HG02981 (cell line): ENCODE measurements at regions not wholly inside any gene's neighbourhood (a gene's known extent, or its start where the extent isn't known, plus 50 kb on each side); places are given as distances from the start of the nearest gene placed in this dataset.
"Not testable (repeated sequence)": the region's sequence is repeated elsewhere in the genome, so short reads cannot be mapped to it uniquely, and the experiment has no call there.

Source experiments
- ATAC-seq: cut with Tn5 transposase; IDR thresholded peaks from one replicate; pipeline ENCODE4 v1.9.1; 2021; ENCODE audit warnings: mild to moderate bottlenecking, moderate library complexity; ENCODE audit not compliant: unreplicated experiment

DNA sequence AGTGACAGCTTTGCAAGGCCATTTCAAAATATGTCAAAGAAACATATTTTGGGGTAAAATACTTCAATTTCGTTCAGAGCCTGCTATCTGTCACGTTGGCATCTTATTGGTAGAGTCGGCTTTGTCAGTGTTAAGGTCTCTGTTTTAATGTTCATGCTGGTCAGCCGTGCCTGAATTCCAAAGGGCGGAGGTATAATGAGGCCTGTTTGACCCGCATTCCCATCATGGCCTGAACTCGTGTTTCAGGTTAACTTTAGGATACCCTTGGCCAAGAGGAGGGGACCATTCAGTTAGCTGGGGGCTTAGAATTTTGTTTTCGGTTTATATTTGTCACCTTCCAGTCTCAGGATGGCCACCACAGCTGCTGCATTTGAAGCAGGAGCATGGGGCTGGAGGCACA lies 236.4 kb downstream of the NFATC2 start:
- ATAC-seq, result no peak

DNA sequence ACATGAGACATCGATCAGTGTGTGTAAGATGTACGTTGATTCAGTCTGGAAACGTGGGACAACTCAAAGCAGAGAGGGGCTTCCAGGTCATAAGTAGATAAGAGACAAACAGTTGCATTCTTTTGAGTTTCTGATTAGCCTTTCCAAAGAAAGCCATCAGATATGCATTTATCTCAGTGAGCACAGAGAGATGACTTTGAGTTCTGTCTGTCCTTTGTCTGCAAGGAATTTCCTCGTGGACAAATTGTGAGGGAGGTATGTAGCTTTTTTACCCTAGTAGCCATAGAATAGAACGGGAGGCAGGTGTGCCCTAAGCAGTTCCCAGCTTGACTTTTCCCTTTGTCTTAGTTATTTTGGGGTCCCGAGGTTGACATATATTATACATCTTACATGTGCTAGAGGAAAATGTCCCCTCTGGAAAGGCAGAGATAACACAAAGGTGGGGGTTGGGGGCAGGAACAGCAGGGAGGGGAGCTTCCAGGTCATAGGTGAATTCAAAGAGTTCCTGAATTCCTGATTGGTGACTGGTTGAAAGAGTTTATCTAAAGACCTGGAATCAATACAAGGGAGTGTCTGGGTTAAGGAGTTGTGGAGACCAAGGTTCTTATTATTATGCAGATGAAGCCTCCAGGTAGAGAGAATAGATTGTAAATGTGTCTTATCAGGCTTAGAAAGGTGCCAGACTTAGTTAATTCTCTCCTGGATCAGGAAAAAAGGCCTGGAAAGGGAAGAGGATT lies 237.0 kb downstream of the NFATC2 start:
- no peak for ATAC-seq

DNA sequence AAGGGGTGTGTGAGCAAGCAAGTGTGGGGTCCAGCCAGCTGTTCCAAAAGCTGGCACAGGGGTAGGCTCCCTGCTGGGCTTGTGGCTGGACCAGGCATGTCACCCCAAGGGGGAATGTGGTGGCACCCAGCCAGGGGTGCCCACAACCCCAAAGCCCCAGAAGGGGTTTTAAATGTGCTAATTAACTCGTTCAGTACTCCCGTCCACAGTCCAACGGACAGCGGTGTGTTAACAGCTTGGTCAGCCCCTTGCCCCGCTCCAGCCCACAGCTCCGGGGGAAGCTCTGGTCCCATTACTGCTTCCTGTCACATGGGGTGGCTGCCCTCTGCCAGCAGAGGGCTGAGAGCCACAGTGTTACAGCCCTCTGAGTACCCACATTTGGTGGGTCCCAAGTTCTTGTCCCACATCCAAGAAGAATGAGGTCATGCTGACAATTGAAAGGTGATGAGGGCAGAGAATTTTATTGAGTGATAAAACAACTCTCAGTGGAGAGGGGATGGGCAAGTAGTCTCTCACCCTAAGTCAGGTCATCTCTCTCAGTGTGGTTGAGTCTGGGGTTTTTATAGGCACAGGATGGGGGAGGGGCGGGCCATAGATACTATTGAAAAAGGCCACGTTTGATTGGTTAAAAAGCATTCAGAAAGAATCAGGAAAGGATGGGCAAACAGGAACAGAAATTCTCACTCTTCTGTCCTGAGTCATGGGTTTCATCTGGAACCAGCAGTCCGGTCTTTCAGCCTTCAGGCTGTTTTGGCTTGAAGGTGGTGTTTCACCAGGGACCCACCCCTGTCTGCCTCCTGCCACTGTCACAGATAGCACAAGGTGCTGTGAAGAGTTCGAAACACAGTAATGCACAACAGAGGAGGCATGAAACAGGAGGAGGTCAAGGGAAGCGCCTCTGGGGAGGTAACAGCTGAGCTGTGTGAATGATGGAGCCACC lies 238.5 kb downstream of the NFATC2 start:
- no peak for ATAC-seq

DNA sequence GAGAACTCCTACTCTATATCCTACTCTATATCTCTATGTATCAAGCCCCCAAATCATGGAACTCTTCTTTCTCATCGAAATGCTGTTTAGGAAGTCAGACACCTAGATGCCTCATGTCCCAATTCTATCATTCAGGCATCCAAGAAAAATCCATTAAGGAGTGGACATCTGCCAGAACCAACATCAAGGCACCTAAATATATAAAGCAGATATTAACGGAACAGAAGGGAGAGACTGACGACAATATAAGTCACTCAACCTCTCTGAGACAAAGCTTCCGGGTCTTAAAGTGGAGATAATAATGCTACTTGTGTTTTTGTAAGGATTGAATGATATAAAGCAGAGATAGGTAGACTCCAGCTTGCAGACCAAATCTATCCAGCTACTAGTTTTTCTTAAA lies 241.5 kb downstream of the NFATC2 start:
- no peak for ATAC-seq

DNA sequence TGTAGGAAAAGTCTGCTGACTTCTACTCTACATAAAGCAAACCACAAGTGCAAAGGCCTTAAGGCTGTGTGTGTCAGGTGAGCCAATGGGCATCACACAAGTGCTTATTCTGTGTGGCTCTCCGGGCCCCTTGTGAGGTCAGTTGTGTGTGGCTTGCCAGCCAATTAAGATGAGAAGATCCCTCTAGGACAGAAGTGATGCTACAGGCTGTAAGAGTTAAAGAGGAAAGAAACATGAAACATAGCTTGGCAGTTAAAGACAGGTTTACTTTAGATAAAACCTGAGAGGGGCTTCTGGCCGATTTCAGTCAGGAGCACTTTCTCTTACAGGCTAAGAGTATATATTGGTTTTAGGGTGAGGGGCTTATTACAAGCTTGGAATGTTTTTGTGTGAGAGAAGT lies 242.4 kb downstream of the NFATC2 start:
- no peak for ATAC-seq

DNA sequence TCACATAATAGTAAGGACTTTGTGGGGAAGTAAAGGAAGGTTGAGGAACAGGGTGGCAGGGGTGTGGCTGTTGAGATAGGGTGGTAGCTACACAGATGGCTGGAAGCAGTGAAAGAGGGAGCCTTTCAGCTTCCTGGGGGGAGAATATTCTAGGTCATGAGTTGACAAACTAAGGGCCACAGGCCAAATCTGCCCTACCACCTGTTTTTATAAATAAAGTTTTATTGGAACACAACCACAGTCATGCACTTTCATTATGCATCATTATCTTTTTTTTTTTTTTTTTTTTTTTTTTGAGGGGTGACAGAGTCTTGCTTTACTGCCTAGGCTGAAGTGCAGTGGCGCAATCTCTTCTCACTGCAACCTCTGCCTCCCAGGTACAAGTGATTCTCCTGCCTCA lies 243.1 kb downstream of the NFATC2 start:
- no peak for ATAC-seq

DNA sequence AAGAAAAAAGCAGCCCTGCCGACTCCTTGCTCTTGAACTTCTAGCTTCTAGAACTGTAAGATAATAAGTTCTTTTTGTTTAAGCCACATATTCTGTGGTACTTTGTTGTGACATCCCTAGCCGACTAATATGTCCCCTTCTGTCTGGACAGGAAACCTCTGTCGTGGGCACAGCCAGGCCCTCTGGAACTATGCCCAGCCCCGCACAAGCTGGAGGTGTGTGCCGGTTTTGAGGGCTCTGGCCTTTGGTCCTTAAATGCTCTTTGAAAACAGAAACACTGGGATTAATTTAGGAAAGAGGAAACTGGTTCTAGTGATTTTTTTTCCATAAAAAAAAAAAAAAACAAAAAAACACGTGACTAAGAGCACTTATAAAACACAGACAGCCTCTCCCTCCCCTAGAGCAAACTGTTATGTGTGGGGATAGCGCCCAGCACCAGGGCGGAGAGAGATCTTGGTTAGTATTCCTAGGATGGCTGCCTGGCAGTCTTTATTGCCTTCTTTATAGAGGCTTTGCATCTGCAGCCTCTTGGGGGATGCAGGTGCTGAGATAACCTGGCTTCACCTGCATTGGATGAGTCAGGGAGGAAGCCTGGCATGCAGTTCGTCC lies 244.3 kb downstream of the NFATC2 start:
- ATAC-seq, result no peak

DNA sequence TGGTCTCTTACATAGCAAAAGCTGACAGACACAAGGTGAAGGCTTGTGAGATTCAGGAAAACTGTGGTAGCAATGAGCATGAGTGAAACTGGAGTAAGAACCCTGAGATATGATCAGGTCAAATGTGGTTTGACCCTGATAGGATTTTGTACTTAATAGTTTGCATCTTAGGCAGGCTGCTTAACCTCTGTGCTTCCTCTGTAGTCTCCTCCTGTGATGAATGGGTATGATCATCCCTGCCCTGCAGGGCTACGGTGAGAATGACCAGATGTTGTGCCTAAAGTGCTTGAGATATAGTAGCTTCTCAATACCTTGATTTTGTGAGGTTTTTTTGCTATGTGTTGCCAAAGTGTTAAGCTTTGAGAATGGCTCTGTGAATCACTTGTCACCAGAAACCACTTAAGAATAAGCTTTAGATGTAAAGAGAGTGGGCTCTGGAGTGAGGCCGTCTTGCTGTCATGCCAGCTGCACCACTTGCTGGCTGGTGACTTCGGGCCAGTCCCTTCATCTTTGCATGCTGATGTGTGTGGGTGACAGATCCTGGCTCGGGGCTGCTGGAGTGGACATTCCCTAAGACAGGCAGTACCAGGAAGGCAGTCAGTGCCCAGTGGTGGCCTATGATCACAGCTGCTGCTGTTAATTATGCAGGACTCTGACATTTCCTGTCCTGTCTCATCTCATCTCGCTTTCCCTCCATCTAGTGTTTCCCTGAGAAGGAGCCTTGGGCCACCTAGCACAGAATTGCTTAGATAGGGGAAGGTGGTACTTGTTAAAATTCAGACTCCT lies 254.7 kb downstream of the NFATC2 start:
- ATAC-seq, result no peak

DNA sequence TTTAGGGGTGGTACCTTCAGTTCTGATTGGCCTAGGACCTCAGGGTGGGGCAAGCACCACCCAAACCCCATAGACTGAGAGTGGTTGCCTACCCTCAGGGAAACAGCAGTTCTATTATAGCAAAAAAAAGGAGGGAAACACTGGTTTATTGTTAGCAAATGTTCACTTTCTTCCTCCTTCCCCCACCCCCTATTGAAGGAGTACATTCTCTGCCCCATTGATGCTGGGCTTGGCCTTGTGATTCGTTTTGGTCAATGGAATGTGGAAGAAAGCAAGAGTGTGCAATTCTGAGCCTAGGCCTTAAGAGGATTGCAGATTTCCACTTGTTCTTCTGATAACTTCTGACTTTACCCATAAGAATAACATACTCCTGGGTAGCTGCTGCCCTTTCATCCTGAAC lies 255.8 kb downstream of the NFATC2 start:
- ATAC-seq, result no peak

DNA sequence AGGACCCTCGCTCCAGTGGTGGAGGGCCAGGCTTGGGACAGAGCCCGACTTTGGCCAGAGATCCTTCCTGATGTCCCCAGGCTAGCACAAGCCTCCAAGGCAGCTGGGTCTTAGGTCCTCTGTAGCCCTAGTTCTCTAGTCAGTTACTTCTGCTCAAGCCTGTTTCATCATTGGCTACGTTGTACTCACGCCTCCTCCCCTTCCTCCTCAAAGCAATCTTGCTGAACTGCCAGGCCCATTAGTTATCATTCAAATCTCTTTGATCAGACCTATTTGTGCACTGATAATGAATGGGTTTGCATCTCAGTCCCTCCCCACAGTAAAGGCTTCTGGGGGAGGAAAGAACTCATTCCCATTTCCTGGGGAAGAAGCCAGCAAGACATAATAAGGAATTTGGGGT lies 256.8 kb downstream of the NFATC2 start:
- ATAC-seq, result no peak

DNA sequence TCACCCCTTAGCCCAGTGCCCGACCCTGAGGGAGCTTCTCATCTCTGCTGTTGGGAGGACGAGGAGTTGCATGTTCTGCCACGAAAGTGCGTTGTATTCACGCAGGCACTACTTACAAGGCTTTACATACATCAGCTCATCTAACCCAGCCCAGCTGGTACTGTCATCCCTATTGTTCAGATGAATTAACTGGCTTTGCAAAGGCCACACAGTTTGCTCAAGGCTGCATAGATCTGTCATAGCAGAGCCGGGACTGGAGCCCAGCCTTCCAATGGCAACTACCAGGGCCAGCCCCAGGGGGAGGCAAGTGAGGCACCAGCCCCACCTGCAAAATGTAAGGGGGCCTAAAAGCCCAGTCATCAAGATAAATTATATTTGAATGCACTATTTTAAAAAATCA lies 257.6 kb downstream of the NFATC2 start:
- ATAC-seq, result no peak

DNA sequence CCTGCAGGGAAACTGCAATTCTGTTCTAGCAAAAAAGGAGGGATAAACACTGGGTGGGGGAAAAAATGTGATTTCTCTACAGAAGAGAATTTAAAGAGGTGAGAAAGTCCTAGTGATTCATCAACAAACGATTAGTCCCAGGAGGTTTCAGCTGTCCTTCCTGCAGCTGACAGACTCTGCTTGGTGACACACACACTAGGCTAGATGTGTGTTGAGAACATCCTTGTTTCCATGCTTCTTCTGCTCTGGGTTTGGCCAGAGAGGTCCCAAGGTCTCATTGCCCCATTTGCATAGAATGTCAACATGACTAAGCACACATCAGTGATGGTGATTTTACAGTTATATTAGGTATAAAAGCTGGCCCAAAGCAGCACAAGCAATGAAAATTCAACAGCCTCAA lies 258.3 kb downstream of the NFATC2 start:
- no peak for ATAC-seq

DNA sequence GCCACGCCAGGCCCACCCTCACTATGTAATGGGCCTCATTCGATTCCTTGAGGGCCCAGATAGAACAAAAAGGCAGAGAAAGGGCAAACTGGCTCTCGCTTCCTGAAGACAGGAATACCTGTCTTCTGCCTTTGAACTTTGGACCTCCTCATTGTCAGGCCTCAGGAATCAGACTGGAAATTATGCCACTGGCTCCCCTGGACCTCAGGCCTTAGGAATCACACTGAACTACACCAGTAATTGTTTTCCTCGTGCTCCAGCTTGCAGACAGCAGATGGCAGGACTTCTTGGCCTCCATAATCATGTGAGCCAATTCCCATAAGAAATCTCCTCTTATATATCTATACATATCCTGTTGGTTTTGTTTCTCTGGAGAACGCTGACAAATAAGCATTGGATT lies 258.6 kb upstream of the KCNG1 start:
- ATAC-seq, result no peak

DNA sequence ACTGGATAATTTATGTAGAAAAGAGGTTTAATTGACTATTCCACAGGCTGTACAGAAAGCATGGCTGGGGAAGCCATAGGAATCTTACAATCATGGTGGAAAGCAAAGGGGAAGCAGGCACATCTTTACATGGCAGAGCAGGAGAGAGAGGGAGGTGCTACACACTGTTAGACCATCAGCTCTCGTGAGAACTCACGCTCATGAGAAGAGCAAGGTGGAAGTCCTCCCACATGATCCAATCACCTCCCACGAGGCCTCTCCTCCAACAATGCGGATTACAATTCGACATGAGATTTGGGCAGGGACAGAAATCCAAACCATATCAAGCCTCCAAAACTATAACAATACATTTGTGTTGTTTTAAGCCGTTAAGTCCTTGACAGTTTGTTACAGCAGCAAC lies 257.1 kb upstream of the KCNG1 start:
- no peak for ATAC-seq

DNA sequence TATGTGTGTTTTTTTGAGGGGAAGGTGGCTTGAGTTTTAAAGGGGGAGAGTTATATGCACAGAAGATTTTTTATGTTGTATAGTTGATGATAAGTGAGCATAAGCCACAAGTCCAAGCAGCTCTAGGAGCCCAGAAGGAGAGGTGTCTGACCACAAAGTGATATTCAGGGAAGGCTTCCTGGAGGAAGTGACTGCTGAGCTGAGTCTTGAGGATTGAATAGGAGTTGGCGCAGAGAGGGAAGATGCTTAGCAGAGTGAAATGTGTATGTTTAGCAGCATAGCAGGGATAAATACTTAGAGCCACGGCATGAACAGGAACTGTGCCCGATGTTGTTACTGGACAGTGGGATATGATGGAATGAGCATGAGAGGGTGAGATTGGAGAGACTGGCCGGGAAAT lies 255.1 kb upstream of the KCNG1 start:
- no peak for ATAC-seq

DNA sequence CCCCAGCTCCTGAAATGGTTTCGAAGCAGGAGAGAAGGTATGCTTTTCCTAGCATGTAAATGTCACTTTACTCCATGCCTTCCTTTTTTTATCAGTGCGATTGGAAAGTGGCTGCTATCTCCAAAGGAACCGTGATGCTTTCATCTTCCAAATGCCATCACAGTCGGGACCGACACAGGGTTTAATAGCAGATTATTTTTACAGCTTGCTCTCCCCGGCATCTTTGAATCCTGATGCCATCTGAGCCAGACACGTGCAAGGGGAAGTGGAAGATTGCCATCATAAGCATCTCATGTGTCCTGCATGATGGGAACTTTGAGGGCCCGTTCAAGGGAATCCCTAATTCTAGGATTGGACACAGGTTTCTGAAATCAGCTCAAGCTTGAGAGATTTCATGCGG lies 253.4 kb upstream of the KCNG1 start:
- ATAC-seq, result no peak

DNA sequence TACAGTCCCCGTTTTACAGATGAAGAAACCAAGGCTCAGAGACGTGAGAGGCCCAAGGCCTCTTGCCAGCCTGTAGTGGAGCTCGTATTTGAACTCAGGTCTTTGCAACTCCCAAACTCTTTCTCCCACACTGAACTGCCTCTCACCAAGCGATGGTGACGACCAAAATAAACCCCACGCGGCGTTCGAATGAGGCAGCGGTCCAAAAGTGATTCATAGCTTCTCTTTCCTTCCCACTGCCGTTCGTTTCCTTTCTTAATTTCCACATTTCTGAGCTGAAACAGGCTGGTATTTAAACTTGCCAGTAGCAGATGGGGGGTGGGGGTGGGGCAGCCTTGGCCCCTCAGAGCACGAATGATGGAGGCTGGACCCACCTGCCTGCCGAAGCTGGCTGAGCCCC lies 252.9 kb upstream of the KCNG1 start:
- no peak for ATAC-seq

DNA sequence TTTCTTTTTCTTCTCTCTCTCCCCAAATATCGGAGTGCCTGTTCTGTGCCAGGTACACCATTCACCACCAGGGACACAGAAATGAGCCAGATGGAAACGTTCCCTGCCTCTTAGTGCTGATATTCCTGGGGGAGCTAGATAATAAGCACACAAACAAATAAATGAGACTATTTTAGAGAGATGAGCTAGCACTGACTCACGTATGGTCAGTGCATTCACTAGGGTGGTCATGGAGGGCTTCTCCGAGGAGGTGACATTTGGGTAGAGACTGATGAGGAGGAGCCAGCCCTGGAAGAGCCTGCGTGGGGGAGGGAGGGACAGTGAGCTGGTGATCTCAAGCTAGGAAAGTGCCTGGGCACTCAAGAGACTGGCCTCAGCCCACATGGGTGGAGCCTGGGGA lies 252.3 kb upstream of the KCNG1 start:
- no peak for ATAC-seq

DNA sequence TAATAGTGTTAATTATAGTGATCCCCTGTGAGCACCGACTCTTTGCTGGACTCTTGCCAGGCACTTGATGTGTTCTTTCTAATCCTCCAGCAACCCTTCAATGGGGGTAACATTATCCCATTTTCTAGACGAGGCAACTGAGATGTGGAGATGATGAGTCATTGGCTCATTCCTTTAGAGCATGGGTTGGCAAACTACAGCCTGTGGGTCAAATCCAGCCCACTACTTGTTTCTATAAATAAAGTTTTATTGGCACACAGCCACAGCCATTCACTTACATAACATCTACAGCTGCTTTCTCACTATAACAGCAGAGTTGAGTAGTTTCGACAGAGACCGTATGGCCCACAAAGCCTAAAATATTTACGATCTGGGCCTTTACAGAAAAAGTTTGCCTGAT lies 249.5 kb upstream of the KCNG1 start:
- ATAC-seq, result no peak

DNA sequence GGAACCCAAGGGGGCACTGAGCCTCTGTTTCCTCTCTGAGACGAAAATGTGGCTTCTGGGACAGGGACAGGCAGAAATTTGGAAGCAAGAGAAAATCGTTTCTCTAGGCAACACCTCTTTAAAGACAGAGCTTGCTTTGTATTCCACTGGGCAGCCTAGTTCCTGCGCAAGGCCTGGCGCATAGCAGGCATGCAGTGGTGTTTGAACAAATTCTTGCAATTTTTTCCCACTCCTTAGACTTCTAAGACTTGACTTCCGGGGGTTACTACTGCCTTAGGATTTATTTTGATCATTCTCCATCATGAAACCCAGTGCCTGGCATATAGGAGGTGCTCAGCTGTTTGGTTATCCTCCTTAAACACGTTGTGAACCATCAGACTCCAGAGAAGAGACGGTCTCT lies 249.0 kb upstream of the KCNG1 start:
- no peak for ATAC-seq

DNA sequence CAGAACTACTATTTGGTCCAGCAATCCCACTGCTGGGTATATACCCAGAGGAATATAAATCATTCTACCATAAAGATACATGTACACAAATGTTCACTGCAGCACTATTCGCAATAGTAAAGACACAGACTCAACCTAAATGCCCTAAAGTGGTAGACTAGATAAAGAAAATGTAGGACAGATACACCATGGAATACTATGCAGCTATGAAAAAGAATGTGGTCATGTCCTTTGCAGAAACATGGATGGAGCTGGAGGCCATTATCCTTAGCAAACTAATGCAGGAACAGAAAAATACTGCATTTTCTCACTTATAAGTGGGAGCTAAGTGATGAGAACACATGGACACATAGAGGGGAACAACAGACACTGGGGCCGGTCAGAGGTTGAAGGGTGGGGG lies 248.4 kb upstream of the KCNG1 start:
- not testable (repeated sequence) for ATAC-seq
